Large intestine (tissue), 3 donors: ENCODE measurements at regions not wholly inside any gene's neighbourhood (a gene's known extent, or its start where the extent isn't known, plus 50 kb on each side); places are given as distances from the start of the nearest gene placed in this dataset.

Experiments used
- DNase-seq, 2 donors: peaks; one replicate each; pipeline versions ENCODE4 v3.0.0 to v3.0.0-alpha.2; 2013
- H3K27ac ChIP-seq: one replicate; pipeline ENCODE4 v1.5.1; 2013; ENCODE audit warnings: low read length
- H3K27me3 ChIP-seq: 2 replicates; pipeline ENCODE4 v1.6.1; 2013; ENCODE audit warnings: low read length; ENCODE audit not compliant: control insufficient read depth, insufficient read depth
- H3K36me3 ChIP-seq: 2 replicates; pipeline ENCODE4 v1.6.1; 2013; ENCODE audit warnings: low read length; ENCODE audit not compliant: control insufficient read depth, insufficient read depth
- H3K4me1 ChIP-seq: one replicate; pipeline ENCODE4 v1.6.1; 2013; ENCODE audit warnings: low read length; ENCODE audit not compliant: control insufficient read depth, insufficient read depth
- H3K4me3 ChIP-seq: one replicate; pipeline ENCODE4 v1.5.1; 2013; ENCODE audit warnings: low read length
- H3K9me3 ChIP-seq: one replicate; pipeline ENCODE4 v1.6.1; 2013; ENCODE audit warnings: mild to moderate bottlenecking, low read depth, low read length, moderate library complexity; ENCODE audit not compliant: control insufficient read depth
- WGBS: methylation state at CpG from one replicate; pipeline ENCODE4 v1.1.5; 2013; ENCODE audit warnings: low lambda C conversion rate; ENCODE audit not compliant: insufficient coverage; 5-methylcytosine and 5-hydroxymethylcytosine counted together

GRCh38 chr6:4677011-4677750 is 99.0 kb upstream of the CDYL start:
- H3K27me3 ChIP-seq = peaks cover 4% of the 10 kb centered on the region
- H3K27ac ChIP-seq = no peak overlapping the region
- no peaks in the 10 kb centered on the region for H3K9me3 ChIP-seq
- no peak overlapping the region for H3K4me3 ChIP-seq
- no peaks in the 10 kb centered on the region for H3K36me3 ChIP-seq
- no peak for DNase-seq
- 100% methylated on average over 1 of the region's 11 CpGs for WGBS
- H3K4me1 ChIP-seq = no peaks in the 10 kb centered on the region

- Histone ChIP-seq H3K4me1 (no peaks in the 10 kb centered on the region), H3K36me3 (no peaks in the 10 kb centered on the region), H3K9me3 (no peaks in the 10 kb centered on the region), H3K27me3 (peaks cover 4% of the 10 kb centered on the region), H3K4me3 (no peak overlapping the region), H3K27ac (no peak overlapping the region)
- no CpG with 5 or more reads among the region's 9 CpGs for WGBS
- no peak for DNase-seq
Observed at GRCh38 chr6:4676016-4676415, 100.2 kb upstream of the CDYL start.

- no CpG with 5 or more reads among the region's 6 CpGs for WGBS
- H3K36me3 ChIP-seq = no peaks in the 10 kb centered on the region
- DNase-seq = no peak
Observed at GRCh38 chr6:4675121-4675520, 101.1 kb upstream of the CDYL start.

GRCh38 chr6:4673861-4674260 is 102.3 kb upstream of the CDYL start:
- Histone ChIP-seq H3K9me3 (no peaks in the 10 kb centered on the region), H3K4me3 (no peak overlapping the region), H3K27ac (no peak overlapping the region), H3K36me3 (no peaks in the 10 kb centered on the region), H3K27me3 (peaks cover 4% of the 10 kb centered on the region), H3K4me1 (no peaks in the 10 kb centered on the region)
- no peak for DNase-seq
- no CpG with 5 or more reads among the region's 3 CpGs for WGBS

More at GRCh38 chr6:4675121-4675520, 101.1 kb upstream of the CDYL start:
- Histone ChIP-seq H3K4me3 (no peak overlapping the region), H3K27me3 (peaks cover 4% of the 10 kb centered on the region), H3K27ac (no peak overlapping the region), H3K9me3 (no peaks in the 10 kb centered on the region), H3K4me1 (no peaks in the 10 kb centered on the region)

- no peak overlapping the region for H3K27ac ChIP-seq
- no peak for DNase-seq
- H3K4me3 ChIP-seq = no peak overlapping the region
- H3K27me3 ChIP-seq = peaks cover 4% of the 10 kb centered on the region
- no peaks in the 10 kb centered on the region for H3K9me3 ChIP-seq
- no peaks in the 10 kb centered on the region for H3K4me1 ChIP-seq
- 100% methylated on average over 2 of the region's 3 CpGs for WGBS
- no peaks in the 10 kb centered on the region for H3K36me3 ChIP-seq
Observed at GRCh38 chr6:4672772-4673171, 103.4 kb upstream of the CDYL start.

- H3K4me3 ChIP-seq = no peak overlapping the region
- no peak for DNase-seq
- no peaks in the 10 kb centered on the region for H3K9me3 ChIP-seq
- peaks cover 4% of the 10 kb centered on the region for H3K27me3 ChIP-seq
- no peaks in the 10 kb centered on the region for H3K36me3 ChIP-seq
- no CpG with 5 or more reads among the region's 13 CpGs for WGBS
- no peaks in the 10 kb centered on the region for H3K4me1 ChIP-seq
- no peak overlapping the region for H3K27ac ChIP-seq
Observed at GRCh38 chr6:4671587-4672115, 104.6 kb upstream of the CDYL start.

- no CpG with 5 or more reads among the region's 2 CpGs for WGBS
- Histone ChIP-seq H3K9me3 (no peaks in the 10 kb centered on the region), H3K4me1 (no peaks in the 10 kb centered on the region), H3K27me3 (peaks cover 4% of the 10 kb centered on the region), H3K4me3 (no peak overlapping the region), H3K27ac (no peak overlapping the region), H3K36me3 (no peaks in the 10 kb centered on the region)
- no peak for DNase-seq
Observed at GRCh38 chr6:4670824-4671409, 105.3 kb upstream of the CDYL start.

- WGBS = no CpG with 5 or more reads among the region's 10 CpGs
- H3K4me3 ChIP-seq = no peak overlapping the region
- no peaks in the 10 kb centered on the region for H3K9me3 ChIP-seq
- H3K4me1 ChIP-seq = no peaks in the 10 kb centered on the region
- no peaks in the 10 kb centered on the region for H3K36me3 ChIP-seq
- DNase-seq = no peak
- H3K27ac ChIP-seq = no peak overlapping the region
- H3K27me3 ChIP-seq = peaks cover 4% of the 10 kb centered on the region
Observed at GRCh38 chr6:4670290-4670689, 105.9 kb upstream of the CDYL start.

- 100% methylated on average over 2 of the region's 10 CpGs for WGBS
- no peak for DNase-seq
- Histone ChIP-seq H3K36me3 (no peaks in the 10 kb centered on the region), H3K9me3 (no peaks in the 10 kb centered on the region), H3K27me3 (no peaks in the 10 kb centered on the region), H3K4me3 (no peak overlapping the region), H3K4me1 (no peaks in the 10 kb centered on the region), H3K27ac (no peak overlapping the region)
Observed at GRCh38 chr6:4668271-4669179, 107.7 kb upstream of the CDYL start.

- no CpG with 5 or more reads among the region's 2 CpGs for WGBS
- Histone ChIP-seq H3K27me3 (no peaks in the 10 kb centered on the region), H3K4me1 (no peaks in the 10 kb centered on the region), H3K27ac (no peak overlapping the region), H3K4me3 (no peak overlapping the region), H3K36me3 (no peaks in the 10 kb centered on the region), H3K9me3 (no peaks in the 10 kb centered on the region)
- DNase-seq = no peak
Observed at GRCh38 chr6:4667591-4667990, 108.6 kb upstream of the CDYL start.
